Left lobe of liver (tissue), 2 donors: ENCODE measurements at regions not wholly inside any gene's neighbourhood (a gene's known extent, or its start where the extent isn't known, plus 50 kb on each side); places are given as distances from the start of the nearest gene placed in this dataset.
"Not testable (repeated sequence)": the region's sequence is repeated elsewhere in the genome, so short reads cannot be mapped to it uniquely, and the experiment has no call there.

ENCODE experiments used
- ATAC-seq: fragments of 200-7000 bp; cut with Tn5 transposase; one replicate; pipeline ENCODE4 v1.9.1; 2020; ENCODE audit warnings: mild to moderate bottlenecking, moderate library complexity
- DNase-seq: peaks from one replicate; pipeline ENCODE4 v3.0.0-alpha.2; 2020; ENCODE audit warnings: low spot score
- donor health status: DM: no; HTN: no; CAD: no; lungs with moderate emphysema.
- donor health status: DM: no; HTN: yes; CAD: no.

- DNase-seq (no peak), ATAC-seq (no peak)
These were observed 104.6 kb upstream of the GRID2 start for GRCh38 chr4:92199135-92199534.

GRCh38 chr4:92210906-92211305 is 92.9 kb upstream of the GRID2 start:
- ATAC-seq, result no peak
- no peak for DNase-seq

GRCh38 chr4:92215476-92215875 is 88.3 kb upstream of the GRID2 start:
- no peak for DNase-seq
- ATAC-seq, result no peak

DNA sequence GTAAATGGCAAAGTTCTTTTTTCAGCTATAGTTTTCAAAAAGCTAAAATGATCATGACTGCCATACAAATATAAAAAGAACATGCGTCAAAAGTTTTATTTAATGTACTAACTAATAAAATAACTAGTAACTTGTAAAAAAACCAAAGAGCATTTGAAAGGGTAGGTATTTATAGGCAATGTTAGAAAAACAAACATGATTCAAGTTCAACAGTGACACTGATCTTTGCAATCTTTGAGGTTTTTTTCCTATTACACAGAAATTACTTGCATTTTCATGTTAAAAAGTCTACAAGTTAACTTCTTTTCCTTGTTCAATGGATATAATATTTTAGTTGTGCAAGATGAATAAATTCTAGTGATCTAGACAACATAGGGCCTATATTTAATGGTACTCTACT is 72.3 kb upstream of the GRID2 start:
- ATAC-seq, result no peak
- DNase-seq, result no peak

DNA sequence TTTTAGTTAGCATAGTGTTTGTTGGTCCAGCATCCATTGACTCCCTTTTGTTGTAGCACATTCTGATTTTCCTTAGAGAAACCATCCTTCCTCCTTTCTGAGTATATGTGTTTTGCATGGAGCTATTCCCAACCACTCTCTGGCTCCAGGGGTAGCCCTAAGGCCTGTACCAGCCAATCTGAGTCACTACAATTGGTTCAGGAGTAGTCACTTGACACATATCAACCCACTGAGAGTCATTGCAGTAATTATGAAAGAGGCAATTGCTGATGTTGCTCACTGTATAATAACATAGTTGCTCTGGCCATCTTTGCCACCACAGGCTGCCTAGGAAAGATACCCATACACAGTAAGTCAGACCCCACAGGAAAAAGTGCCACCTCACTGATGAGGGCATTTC is 71.2 kb upstream of the GRID2 start:
- DNase-seq (no peak), ATAC-seq (no peak)

GRCh38 chr4:92234393-92235176 is 69.2 kb upstream of the GRID2 start:
- DNase-seq (no peak), ATAC-seq (no peak)

DNA sequence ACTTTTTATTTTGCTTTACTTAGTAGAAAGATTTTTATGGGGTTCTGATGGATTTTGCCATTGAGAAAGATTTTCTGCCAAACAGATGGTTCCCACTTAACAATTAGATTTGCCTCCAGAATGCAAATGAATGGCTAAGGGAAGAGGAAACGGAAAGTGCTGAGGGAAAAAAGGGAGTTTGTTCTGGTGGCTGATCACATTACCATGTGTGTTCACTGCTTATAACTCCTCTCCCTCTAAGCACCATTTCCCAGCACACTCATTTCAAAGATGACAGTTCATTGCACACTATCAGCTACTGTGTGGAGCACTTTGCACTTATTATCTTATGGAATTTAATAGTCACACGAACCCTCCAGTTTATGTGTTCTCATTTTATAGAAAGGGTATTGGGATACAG is 68.0 kb upstream of the GRID2 start:
- no peak for DNase-seq

GRCh38 chr4:92236877-92237276 is 66.9 kb upstream of the GRID2 start:
- DNase-seq, result no peak
- ATAC-seq, result no peak

More for the DNA sequence above, 68.0 kb upstream of the GRID2 start:
- ATAC-seq, result no peak

- DNase-seq, result no peak
- ATAC-seq, result no peak
These were observed 66.2 kb upstream of the GRID2 start for GRCh38 chr4:92237559-92237958.

DNA sequence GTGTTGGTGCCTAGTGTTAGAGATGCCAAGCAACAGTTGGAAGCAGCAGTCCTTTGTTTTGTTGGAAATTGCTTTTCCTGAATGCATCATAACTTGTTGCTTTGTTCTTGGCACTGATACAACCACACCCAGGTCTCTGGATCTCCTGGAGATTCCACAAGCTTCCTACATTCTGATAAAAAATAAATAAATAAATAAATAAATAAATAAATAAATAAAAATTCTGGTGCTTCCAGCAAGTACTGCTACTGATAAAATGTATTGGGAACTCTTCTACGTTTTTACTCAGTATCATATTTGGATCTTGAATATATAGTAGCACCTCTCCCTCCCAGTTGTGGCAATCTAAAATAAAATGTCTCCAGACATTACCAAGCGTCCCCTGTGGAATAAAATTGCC is 62.7 kb upstream of the GRID2 start:
- DNase-seq (no peak), ATAC-seq (no peak)

DNA sequence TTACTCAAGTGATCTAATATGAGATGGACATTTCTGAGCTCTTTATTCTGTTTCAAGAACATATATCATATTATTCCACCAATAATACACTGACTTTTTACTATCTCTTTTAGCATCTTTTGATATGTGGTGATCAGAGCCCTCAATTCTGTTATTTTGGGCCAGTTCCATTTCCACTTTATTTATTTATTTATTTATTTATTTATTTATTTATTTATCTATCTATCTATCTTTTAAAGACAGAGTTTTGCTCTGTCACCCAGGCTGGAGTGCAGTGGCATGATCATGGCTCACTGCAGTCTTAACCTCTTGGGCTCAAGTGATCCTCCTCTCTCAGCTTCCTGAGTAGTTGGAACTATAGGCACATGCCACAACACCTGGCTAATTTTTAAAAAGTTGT is 57.4 kb upstream of the GRID2 start:
- no peak for ATAC-seq
- no peak for DNase-seq

DNA sequence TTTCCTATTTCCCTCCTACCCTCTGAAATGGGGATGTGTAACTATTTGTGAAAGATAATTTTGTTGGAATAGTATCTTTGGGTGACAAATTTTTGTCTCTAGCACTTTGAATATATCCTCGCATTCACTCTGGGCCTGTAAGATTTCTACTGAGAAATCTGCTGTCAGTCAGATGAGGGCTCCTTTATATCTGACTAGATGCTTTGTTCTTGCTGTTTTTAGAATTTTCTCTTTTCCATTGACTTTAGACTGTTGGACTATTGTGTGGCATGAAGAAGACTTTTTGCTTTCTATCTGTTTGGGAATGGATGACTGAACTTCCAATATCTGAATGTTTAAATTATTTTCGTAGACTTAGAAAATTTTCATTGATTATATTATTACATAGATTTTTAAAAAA is 54.2 kb upstream of the GRID2 start:
- ATAC-seq, result no peak
- no peak for DNase-seq

GRCh38 chr4:92251711-92252110 is 52.1 kb upstream of the GRID2 start:
- DNase-seq, result no peak
- ATAC-seq, result no peak

GRCh38 chr4:92252358-92252757 is 51.4 kb upstream of the GRID2 start:
- ATAC-seq, DNase-seq: not testable (repeated sequence)

DNA sequence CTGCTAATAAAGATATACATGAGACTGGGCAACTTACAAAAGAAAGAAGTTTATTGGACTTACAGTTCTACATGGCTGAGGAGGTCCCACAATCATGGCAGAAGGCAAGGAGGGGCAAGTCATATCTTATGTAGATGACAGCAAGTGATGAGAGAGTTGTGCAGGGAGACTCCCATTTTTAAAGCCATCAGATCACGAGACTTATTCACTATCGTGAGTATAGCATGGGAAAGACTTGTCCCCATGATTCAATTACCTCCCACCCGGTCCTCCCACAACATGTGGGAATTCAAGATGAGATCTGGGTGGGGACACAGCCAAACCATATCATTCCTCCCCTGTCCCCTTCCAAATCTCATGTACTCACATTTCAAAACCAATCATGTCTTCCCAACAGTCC is 50.9 kb upstream of the GRID2 start:
- DNase-seq (no peak), ATAC-seq (no peak)

DNA sequence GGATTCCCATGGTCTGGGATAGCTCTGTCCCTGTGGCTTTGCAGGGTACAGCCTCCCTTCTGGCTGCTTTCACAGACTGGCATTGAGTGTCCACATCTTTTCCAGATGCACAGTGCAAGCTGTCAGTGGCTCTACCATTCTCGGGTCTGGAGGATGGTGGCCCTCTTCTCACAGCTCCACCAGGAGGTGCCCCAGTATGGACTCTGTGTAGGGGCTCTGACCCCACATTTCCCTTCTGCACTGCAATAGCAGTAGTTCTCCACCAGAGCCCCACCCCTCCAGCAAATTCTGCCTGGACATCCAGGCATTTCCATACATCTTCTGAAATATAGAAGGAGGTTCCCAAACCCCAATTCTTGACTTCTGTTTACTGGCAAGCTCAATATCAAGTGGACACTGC is 50.2 kb upstream of the GRID2 start:
- no peak for ATAC-seq
- no peak for DNase-seq
